Stimulated activated naive CD8-positive, alpha-beta T cell treated with anti-CD3 and anti-CD28 coated beads, Interleukin-15, Interleukin-2, amounts not matched to agents 100 U/mL and 50 U/mL, for 24 hours (primary cell): ENCODE measurements at regions not wholly inside any gene's neighbourhood (a gene's known extent, or its start where the extent isn't known, plus 50 kb on each side); places are given as distances from the start of the nearest gene placed in this dataset.

ENCODE experiments used
- ATAC-seq: fragments of 150-1000 bp; cut with Tn5 transposase; one replicate; pipeline ENCODE4 v1.10.0; 2021
- DNase-seq: peaks from one replicate; pipeline ENCODE4 v3.0.0; 2021

DNA sequence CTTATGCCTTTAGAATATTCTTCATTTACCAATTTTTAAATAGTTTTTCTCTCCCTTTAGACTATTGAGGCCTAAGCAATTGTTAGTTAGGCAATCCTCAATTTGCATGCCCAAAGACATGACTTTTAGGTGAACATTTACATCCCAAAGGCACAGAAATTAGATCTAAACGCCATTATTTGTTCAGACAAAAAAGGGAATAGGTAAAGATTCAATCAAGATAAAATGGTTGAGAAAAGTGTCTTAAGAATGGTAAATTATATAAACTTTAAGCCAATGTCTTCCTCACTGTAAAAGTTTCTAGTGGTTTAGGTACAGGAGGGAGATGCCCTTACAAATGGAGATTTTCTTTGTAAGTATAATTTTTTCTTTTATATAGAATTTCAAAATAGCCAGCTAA is 50.2 kb upstream of the MME start:
- no peak for ATAC-seq
- no peak for DNase-seq

DNA sequence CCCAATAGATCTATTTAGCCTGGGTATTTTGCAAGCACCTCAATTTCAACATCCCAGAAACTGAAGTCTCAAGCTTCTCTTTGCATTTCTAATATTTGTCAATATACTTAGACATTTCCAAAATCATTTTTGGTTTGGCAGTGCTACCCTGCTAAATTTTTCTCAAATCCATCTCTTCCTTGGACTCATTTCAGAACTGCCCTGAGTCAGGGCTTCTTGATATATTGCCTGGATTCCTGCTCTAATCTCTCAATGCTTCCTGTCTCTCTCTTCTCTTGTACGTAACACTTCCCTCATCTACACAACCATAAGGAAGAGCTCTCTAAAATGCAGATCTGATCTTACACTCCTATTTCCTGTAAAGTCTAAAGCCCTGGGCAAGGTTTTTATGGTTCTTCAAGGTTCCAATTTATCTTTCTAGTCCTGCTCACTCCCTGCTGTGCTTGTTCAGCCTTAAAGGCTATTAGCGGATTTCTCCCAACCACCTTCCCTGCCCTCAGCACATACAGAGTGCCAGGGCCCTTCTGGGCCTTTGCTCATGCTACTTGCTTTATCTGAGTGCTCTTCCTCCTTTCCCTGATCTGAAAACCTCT is 53.0 kb upstream of the MME start:
- ATAC-seq (no peak), DNase-seq (no peak)

DNA sequence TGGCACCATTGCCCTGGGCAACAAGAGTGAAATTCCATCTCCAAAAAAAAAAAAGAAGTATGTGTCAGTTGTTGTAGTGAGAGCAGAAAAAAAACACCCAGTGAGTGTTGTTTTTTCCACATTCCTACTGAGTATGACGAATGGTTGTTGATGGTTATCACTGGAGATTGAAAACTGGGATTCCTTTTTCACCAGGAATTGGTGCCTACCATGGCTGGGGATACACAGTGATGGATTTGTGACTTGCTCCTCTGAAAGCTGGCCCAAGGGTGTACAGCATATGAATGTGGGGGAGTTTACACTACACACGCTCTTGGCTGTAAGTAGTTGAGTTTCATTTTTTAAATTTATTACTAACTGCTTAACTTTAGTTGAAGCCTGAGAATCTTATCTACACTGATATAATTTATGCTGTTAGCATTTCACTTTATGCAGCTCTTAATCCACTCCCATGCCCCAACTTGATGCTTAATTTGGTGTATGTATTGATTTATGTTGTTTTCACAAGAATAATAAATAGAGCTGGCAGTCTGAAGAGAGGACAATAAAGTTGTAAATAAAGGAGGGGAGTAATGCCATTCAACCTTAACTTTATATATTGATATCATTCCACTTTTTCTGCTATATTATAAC is 56.0 kb upstream of the MME start:
- no peak for DNase-seq
- ATAC-seq, result no peak

DNA sequence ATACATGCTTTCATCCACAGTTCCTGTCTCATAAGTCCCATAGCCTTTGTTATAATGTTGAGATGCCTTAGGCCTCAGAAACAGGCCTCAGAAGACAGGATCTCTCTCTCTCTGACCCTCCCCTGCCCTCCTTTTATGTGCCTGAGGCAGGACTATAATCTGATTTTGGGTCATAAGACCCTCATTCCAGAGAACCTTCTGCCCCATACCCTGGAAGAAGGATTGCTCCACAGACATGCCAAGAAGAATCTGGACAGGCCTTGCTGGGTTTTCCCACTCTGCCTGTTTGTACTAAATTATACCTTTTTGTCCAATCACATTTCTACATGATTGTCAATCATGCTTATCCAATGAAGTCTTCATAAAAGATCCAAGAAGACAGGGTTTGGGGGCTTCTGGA is 57.2 kb upstream of the MME start:
- ATAC-seq, result no peak
- no peak for DNase-seq

DNA sequence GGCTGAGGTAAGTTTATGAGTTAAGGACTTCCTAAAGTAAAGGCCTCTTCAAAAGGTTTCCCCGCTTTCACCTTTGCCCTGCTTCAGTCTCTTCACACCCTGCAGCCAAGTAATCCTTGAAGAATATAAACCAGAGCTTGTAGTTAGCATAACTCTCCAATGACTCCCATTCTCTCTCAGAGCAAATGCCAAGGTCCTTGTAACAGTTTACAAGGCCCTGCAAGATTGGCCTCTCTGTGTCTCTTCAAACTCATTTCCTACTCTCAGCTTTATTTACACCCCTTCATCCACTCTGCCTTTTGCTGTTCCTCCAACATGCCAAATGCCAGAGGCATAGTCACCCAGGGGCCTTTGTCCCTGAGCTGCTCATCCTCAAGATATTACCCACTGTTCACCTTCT is 60.5 kb upstream of the MME start:
- ATAC-seq, result no peak
- no peak for DNase-seq

DNA sequence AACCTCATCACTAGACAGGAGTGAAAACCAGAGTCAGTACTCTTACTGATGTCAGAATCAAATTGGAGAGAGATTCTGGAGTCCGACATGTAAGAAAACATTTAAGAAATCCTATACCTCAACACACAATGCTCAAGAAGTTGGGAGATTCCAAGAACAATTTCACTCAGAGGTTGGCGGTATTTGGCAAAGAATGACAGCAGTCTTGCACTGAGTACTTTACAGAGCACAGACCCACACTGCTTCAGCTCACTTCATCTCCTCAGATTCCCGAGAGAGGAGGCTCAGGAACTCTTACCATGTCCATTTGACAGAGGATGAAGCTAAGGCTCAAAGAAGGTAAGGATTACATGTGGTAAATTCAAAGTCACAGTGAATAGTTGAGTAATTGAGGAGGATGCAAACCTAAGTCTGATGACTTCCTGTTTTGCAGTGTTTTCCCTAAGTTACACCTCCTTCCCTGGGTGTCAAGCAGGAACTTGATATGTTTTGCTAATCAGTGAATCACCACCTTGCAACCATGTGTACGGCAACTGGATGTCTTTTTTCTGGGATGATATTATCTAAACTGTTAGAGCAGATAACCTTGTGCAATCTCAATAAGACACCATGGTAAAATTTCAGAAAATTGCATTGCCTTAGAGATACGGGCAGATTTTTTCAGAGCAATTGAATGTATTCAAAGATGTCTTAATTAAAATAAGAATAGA is 61.3 kb upstream of the MME start:
- no peak for DNase-seq
- no peak for ATAC-seq

DNA sequence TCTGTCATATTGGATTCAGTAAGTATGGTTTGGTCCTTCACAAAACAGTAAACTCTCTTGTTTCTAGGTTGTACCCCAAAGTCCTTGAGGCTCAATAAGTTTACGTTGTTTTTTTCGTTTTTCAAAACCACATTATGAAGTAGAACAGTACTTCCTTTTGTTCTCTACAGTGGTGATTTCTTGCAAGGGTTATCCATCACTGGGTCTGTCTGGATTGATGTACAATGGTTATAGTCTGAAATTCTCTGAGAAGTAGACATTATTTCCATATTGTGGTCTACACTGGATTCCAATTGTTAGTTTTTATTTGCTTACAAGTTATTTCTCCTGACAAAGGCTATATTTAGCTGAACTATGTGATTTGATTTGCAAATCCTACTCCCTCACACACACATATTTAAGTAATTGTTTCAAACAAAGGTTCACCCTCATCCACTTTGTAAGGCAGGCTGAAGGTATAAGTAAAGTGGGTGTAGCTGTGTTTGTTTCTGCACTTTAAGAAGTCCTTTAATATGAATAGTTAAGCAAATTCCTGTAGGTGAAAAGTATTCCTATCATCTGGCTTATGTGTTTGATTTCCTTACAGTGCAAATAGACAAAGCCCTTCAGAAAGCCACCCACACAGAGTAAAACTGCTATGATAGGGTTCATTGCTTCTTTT is 64.2 kb upstream of the MME start:
- DNase-seq (no peak), ATAC-seq (no peak)

DNA sequence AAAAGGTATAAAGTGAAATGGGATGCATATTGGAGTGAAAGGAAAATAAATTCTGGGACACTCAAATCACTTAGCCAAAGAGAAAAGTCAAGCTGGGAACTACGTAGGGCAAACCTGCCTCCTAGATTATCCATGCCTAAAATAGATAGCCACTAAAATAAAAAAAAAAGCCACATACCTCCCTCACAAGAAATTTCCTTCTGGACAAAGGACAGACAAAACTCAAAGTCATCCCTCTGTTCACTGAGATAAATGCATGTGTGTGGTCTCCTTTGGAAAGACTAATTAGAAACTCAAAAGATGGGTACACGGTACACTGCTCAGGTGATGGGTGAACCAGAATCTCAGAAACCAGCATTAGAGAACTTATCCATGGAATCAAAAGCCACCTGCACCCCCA is 65.2 kb upstream of the MME start:
- no peak for ATAC-seq
- DNase-seq, result no peak

DNA sequence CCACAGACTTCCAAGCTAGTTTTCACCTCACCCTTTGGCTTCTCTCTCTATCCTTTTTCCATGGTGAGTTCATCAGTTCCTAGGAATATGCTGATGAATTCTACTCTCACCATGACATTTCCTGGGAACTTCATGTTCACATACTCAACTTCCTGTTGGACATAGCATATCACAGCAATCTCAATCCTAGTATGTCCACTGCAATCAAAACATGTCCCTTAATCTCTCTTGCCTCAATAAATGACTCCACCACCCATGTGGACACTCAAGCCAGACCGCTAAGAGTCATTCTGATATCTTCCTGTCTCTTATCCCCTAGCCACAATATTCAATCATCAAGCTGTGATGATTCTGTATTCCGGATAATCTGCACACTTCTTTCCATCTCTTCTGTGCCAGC is 66.7 kb upstream of the MME start:
- ATAC-seq, result no peak
- DNase-seq, result no peak

DNA sequence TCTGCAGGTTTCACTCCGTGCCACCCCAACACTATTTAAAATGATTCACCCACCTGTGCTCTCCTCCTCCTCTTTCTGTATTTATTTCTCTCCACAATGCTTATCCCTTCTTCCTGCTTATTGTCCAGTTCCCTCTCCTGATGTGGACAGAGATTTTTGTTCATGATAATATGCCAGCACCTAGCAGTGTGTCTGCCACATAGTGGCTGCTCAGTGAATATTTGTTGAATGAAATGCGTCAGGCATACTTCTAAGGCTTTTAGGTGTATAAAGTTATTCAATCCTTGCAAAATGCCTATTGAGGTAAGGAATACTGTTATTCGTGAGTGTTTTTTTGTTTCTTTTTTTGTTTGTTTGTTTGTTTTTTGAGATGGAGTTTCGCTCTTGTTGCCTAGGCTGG is 67.5 kb upstream of the MME start:
- DNase-seq, result no peak
- ATAC-seq, result no peak

DNA sequence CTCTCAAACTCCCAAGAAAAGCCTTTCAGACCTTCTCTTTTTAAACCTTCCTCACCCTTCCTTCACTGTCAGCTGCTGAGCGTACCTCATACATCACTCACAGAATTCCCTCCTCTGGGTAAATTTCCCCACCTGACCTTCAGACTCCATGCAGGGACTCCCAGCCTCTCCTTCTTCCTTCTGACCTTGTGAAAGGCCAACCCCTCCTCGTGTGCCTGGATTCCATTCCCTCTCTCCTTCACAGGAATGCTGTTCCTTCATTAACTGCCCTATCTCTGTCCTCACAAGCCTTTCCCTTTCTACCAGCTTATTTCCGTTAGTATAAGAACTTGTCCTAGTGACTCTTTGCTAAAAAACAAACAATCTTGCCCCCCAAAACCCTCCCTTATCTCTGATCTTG is 69.7 kb upstream of the MME start:
- no peak for DNase-seq
- no peak for ATAC-seq

DNA sequence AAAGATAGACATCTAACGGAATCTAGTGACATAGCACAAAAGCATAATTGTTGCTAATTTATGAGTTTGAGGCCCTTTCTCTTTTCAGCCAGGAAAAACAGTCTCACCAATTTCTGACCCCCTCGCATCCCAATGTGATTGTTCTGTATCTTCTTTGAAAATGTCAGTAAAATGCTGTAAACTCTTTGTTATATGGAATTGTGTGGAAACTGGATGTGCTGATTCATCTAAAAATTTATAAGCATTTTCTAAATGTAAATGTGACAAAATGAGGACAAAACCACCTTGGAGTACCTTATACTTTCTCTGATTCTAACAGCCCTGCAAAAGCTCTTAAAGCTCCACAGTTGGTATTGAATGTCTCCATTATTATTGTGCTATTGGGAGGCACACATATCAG is 70.9 kb upstream of the MME start:
- DNase-seq, result no peak

DNA sequence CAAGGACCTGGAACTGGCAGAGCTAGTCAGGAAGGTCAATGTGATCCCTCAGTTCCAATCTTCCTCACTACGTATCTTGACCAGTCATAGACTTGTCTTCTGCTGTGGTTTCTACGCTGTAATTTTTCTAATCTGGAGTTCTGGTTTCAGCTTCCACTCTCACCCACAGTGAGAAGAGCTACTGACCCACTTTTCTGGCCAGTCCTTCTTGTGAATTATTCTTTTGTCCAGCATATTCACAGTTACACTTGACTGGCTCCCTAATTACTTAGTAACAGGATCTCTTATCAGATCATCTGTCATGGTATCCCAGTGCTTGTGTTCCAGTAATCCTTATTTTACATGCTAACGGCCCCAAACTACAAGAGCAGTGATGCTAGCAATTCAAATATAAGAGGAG is 72.4 kb upstream of the MME start:
- no peak for DNase-seq
- no peak for ATAC-seq

More for the DNA sequence above, 70.9 kb upstream of the MME start:
- no peak for ATAC-seq

DNA sequence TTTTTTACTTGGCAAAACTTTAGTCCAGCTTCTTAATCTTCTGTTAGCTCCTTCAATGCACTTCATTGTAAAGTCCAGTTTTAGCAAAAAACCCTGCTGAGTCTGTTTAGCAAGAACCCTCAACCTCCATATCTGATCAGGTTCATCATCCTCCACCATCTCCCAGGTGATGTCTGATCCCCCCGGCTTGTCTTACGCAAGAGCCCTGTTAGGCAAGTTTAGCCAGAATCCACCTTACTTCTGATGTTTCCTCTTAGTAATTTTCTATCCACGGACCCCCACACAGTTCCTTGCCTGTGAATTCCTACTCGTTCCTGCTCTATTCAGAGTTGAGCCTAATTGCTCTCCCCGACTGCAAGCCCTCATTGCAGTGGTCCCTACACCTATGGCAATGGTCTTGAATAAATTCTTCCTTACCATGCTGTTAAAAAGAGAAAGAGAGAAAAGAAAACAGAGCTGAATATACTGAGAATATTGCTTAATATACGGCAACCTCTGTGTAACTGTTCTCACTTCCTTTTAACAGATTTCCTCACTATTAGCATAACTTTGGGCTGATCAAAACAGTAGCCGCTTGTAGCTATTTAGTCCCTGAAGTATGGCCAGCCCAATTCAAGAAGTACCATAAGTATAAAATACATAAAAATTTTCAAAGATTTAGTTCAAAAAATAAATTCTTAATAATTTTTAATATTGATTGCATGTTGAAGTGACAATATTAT is 78.7 kb upstream of the MME start:
- DNase-seq (no peak), ATAC-seq (no peak)

DNA sequence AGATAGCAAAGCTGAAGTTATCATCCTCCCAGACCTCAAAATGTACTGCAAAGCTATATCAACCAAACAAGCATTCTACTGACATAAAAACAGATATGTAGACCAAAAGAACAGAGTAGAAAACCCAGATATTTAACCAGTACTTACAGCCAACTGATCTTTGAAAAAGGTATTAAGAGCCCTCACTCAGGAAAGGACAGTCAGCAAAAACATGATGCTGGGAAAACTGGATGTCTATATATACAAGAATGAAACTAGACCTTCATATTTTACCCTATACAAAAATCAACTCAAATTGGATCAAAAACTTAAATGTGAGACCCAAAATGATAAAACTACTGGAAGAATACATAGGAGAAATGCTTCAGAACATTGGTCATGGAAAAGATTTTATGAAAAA is 87.5 kb upstream of the MME start:
- DNase-seq, result no peak
- no peak for ATAC-seq

DNA sequence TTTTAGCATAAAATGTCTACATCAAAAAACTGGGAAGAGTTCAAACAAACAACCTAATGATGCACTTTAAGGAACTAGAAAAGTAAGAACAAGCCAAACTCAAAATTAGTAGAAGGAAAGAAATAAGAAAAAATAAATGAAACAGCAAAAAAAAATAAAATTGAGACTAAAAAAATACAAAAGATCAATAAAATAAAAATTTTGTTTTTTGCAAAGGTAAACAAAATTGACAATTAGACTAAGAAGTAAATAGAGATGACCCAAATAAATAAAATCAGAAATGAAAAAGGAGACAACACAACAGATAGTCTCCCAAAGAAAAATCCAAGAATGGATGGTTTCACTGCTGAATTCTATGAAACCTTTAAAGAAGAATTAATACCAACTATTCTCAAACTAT is 89.6 kb upstream of the MME start:
- DNase-seq (no peak), ATAC-seq (no peak)

DNA sequence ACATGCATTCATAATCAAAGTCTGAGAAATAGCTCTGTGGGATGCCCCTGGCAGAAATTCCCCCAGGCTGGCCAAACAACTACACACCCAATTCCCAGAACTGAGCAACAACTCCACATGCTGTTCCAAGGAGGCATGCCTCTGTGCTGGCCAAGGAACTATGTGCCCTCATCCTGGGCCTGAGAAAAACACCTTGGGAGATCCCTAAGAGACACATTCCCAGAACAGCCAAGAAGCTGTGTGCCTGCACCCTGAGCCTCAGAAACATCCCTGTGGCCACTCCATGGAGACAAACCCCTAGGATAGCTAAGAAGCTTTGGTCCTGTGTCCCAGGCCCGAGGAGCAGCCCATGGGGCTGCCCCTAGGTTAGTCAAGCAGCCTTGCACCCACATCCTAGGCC is 92.3 kb upstream of the MME start:
- ATAC-seq, result no peak

DNA sequence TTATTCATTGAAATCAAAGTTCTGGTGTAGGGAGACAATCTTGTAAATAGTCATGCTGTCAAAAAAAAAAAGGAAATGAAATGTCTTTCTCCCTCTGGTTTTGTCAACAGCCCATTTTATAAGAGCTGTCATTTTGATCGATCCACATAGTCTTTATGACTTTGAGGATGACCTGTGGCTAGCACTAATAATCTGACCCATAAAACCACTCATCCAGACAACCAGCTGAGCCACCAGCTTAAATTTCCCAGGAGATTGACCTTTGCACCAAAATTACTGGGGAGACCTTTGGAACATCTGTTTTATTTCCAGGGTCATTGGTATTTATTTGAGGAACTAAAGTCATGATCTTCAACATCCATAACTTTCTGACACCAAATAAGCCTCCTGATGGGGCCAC is 98.5 kb upstream of the MME start:
- DNase-seq (no peak), ATAC-seq (no peak)

More for the DNA sequence above, 92.3 kb upstream of the MME start:
- DNase-seq, result no peak

DNA sequence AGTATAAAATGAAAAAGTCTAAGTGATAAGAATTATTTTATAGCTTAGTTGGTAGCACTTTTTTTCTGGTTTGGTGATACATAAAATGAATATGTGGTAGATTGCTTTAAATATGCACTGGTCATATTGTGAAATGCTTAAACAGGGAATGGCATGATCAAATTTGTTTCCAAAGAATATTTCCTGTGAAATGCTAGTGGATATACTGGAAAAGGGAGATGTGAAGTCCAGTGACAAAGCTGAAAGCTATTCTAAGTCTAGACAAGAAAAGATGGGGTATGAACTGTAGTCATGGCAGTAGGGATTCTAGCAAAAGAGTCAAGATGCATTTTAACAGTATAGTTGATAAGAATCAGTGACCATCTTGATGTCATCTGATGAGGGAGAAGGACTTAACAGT is 98.9 kb upstream of the MME start:
- DNase-seq, result no peak

DNA sequence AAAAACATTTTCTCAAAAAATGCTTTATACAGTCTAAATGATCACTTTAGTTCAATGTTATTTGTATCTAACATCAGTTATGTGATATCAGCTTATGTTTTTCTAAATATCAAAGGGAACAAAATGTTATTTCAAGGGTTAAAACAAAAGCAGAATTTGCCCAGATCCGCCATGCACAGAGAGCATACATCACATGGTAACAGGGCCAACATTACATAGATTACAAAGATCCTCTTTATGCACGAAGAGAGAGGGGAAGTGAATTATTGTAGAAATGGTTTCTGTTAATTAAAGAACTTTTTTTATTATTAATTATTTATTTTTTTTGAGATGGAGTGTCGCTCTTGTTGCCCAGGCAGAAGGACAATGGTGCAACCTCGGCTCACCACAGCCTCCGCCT is 100.8 kb upstream of the MME start:
- DNase-seq, result no peak
- no peak for ATAC-seq

More for the DNA sequence above, 98.9 kb upstream of the MME start:
- no peak for ATAC-seq

DNA sequence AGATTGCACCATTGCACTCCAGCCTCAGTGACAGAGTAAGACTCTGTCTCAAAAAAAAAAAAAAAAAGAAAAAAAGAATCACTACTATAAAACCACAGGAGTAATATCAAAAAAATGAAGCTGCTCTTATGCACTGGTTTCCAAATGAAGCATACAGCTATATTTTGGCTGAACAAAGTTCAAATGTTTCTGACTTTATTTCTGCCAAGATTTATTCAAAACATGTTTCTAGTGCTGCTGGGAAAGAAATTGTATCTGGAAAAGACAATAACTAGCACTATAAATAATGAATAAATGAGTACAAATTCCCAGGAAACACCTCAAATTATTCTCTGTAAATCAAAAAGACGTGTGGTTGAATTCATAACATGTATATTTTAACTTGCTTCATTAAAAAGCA is 102.5 kb upstream of the MME start:
- ATAC-seq (no peak), DNase-seq (no peak)

DNA sequence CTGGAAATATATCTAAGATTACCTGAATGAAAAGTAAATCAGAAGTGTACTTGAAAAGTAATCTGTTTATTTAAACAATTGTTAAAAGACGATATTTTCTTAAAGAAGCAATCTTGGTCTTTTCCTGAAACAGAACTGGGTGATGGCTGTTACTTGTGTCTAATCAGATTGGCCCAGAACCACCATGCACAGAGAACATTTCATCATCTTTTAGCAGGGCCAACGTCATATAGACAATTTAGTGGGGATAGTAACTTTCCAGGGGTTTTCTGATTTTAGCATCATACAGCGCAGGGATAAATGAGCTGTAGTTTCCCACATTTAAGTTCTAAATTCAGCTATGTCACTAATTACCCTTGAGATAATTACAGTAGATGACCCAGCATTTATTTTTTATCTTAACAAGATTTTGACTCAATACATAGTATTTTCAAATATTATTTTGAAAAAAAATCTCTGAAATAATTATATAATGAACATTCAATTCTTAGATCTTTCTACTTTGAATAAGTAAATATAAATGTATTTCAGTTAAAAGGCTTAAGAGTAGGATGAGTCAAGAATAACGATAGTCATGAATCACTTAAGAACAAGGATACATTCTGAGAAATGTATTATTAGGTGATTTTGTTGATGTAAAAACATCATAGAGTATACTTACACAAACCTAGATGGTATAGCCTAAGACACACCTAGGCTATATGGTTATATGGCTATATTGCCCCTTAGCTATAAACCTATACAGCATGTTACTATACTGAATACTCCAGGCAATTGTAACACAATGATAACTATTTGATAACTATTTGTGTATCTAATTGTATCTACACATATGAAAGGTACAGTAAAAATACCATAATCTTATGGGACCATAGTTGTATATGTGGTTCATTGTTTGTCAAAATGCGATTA is 103.8 kb upstream of the MME start:
- ATAC-seq (no peak), DNase-seq (no peak)
